SK-N-SH treated with all-trans-retinoic acid at 6 μM for 48 hours (cell line): ENCODE measurements at regions not wholly inside any gene's neighbourhood (a gene's known extent, or its start where the extent isn't known, plus 50 kb on each side); places are given as distances from the start of the nearest gene placed in this dataset.

Experiments used
- ARNTL ChIP-seq: fragments of 450-650 bp; formaldehyde crosslinking; IDR thresholded peaks from 2 replicates; pipeline ENCODE4 v1.5.0; 2020; ENCODE audit warnings: low read depth, mild to moderate bottlenecking, moderate library complexity, borderline replicate concordance
- CSRNP3 ChIP-seq: fragments of 250-450 bp; sonication (Bioruptor Pico); IDR thresholded peaks from 2 replicates; pipeline ENCODE4 v1.5.1; 2021; ENCODE audit warnings: mild to moderate bottlenecking, moderate library complexity
- PATZ1 ChIP-seq: fragments of 250-450 bp; sonication (Bioruptor Pico); IDR thresholded peaks from 2 replicates; pipeline ENCODE4 v1.8.0; 2020; ENCODE audit warnings: mild to moderate bottlenecking, moderate library complexity, borderline replicate concordance
- RARB ChIP-seq: fragments of 250-450 bp; sonication (Bioruptor Pico); IDR thresholded peaks from 2 replicates; pipeline ENCODE4 v1.8.0; 2021; ENCODE audit warnings: mild to moderate bottlenecking, moderate library complexity
- TCF4 ChIP-seq: fragments of 250-450 bp; sonication (Bioruptor Pico); IDR thresholded peaks from 2 replicates; pipeline ENCODE4 v1.8.0; 2021; ENCODE audit warnings: mild to moderate bottlenecking, moderate library complexity, borderline replicate concordance
- TOX ChIP-seq: fragments of 250-450 bp; sonication (Bioruptor Pico); IDR thresholded peaks from 2 replicates; pipeline ENCODE4 v1.8.0; 2021; ENCODE audit warnings: mild to moderate bottlenecking, moderate library complexity, borderline replicate concordance

GRCh38 chr13:91097269-91097668 is 250.2 kb upstream of the MIR17HG start:
- TF ChIP-seq RARB (CRISPR knock-in tag) (no peak), PATZ1 (no peak), TOX (no peak), TCF4 (no peak), CSRNP3 (CRISPR knock-in tag) (no peak), ARNTL (CRISPR knock-in tag) (no peak)
